Stimulated activated CD4-positive, alpha-beta T cell treated with anti-CD3 and anti-CD28 coated beads, TNF-alpha, amount 100 ng/mL, for 24 hours (primary cell): ENCODE measurements at regions not wholly inside any gene's neighbourhood (a gene's known extent, or its start where the extent isn't known, plus 50 kb on each side); places are given as distances from the start of the nearest gene placed in this dataset.

ENCODE experiments used
- DNase-seq, 3 experiments: peaks; one replicate each; pipeline ENCODE4 v3.0.0-alpha.2; 2020; ENCODE audit warnings: low read depth in 3 of 3

- DNase-seq = no peak
Measured at GRCh38 chr13:99911965-99912566, 59.5 kb downstream of the ZIC5 start.

GRCh38 chr13:99911069-99911964 is 60.2 kb downstream of the ZIC5 start:
- no peak for DNase-seq

DNA sequence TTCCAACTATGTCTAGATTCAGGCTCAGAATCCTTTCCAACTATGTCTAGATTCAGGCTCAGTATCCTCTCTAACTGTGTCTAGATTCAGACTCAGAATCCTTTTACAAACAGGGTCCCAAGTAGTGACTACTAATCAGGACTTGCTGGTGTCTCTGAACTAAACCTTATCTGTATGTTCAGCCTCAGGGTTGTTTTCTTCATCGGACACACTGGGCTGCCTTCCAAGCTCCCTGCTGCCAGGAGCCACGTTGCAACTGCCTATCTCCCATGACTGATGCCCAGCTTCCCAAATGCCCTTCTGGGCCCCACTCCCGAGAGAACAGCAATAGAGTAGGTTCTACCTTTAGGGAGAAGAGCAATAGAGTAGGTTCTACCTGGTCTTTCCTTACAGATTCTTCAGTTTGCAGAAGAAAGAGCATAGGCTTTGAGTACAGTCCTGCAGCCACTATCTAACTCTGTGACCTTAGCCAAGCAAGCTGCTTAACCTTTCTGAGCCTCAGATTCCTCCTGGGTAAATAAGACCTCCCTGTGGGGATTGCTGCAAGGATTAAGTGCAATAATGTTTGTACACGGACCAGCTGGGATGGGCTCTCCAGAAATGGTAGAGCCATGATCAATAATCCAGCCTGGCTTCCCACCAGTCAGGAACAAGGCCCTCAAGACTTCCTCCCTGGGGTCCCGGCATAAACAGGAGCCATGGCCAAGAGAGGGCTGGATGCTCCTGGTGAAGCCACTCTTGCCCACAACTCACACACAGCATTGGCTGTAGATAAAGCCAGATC is 61.5 kb downstream of the ZIC5 start:
- no peak for DNase-seq

DNA sequence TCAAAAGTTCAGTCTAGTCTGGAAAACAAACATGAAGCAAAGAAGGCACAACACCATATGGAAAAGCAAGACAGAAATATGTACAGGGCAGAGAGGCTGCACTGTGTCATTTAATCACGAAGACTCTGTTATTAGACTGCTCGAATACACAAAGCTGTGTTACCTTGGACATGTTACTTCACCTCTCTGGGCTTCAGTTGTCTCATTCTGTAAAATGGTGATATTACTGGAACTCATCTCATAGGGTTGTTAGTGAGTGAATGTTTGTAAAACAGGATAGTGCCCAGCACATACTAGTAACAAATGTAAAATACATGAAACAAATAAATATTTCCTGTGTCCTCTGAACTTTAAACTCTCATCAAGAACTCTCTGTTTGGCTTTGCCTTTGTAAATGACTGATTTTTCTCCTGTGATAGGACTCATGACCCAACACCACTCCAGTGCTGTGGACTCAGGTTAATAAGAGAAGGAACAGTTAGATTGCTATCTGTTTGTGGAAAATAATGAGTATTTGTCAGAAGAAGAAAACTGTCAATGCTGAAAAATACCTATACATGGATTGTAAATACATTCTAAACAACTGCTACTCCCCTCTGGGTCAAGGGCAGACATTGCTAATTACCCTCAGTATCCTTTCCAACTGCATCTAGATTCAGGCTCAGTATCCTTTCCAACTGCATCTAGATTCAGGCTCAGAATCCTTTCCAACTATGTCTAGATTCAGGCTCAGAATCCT is 62.3 kb downstream of the ZIC5 start:
- no peak for DNase-seq

GRCh38 chr13:99908140-99908803 is 63.3 kb downstream of the ZIC5 start:
- no peak for DNase-seq

GRCh38 chr13:99907627-99908026 is 63.9 kb downstream of the ZIC5 start:
- DNase-seq = no peak

- DNase-seq = no peak
Measured at GRCh38 chr13:99907038-99907437, 64.5 kb downstream of the ZIC5 start.

- DNase-seq = no peak
Measured at GRCh38 chr13:99905814-99906213, 65.8 kb downstream of the ZIC5 start.

DNA sequence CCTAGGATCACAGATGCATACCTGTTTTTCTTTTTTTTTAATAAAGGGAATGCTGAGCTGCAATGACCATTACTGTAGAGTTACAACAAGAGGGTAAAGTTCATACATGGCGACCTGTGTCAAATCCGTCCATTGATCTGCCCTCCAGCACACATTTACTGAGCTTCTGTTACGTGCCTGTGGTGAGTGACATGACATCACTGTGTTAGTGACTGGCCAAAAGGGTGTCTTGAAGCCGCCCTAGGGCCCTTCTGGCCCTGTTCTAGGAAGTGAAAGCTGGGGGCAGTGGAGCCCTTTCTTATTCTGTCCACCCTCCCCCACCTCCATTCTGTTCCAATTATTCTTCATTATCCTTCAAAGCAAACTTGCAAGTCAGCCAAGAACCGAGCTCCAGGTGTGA is 66.3 kb downstream of the ZIC5 start:
- DNase-seq = no peak

DNA sequence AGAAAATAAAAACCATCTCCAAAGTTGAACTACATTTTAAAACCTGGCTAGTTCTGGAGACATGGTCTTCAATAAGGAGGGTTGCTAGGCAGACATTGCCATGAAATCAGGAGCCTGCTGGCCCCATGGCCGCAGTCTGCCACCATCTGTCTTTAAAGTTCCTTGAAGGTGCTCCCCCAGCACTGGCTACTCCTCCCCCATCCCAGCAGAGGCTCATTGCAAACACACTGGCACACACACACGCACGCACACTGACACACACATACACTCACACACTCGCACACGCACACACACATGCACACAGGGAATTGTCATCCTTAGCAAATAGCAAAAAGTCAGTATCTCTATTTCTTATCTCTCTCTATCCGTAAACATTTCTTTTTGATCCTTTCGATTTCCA is 68.4 kb downstream of the ZIC5 start:
- DNase-seq = no peak

- no peak for DNase-seq
Measured at GRCh38 chr13:99902657-99903056, 68.9 kb downstream of the ZIC5 start.

DNA sequence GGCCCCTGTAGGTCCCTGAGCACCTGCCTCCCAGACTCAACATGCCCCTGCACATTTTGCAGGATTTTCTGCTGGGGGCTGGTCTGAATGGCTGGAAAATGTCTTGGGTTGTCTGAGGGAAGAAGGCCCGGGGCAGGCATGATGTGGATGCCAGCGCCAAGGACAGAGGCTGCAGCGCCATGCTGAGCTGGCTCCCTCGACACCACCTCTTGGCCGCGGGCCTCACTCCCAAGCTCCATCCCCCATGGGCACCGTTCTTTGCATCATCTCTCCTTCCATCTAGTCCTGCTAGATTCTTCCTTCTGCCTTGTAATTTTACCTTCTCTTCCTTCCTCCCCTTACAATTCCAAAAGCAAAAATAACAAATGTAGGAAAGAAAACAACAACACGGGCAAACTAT is 70.6 kb downstream of the ZIC5 start:
- DNase-seq = no peak

- DNase-seq = no peak
Measured at GRCh38 chr13:99898421-99898820, 73.1 kb downstream of the ZIC5 start.

GRCh38 chr13:99897076-99897440 is 74.5 kb downstream of the ZIC5 start:
- DNase-seq = no peak

DNA sequence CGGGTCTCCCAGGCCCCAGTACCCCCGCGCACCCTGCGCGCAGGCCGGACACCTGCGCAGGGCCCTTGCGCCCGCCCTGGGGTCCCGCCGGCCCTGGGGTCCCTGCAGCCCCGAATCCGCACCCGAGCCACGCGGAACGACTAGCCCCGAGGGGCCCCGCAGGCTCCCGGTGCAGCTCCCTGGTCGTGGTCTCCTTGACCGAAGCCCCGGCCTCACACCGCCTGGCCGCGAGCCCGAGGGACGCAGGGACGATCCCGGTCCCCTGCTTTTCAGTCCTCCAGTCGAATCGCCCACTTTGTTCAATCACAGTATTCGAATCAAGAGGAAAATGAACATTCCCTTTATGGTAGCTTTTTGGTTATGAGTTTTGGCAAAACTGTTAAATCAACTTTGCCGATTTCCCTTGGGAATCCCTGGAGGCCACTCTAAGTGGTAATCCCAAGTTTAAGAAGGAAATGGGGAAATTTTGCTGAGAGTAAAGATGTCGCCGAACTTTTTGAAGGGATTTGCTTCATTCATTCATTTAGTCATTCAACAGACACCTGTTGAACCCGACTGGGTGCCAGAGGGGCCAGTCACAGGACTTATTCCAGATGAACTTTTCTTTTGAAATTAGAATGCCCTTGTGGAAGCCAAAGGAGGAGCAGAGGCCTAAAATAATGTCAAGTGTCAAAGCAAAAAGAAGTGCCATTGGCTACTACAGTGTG is 75.0 kb downstream of the ZIC5 start:
- DNase-seq = no peak

- DNase-seq = no peak
Measured at GRCh38 chr13:99895444-99896368, 75.9 kb downstream of the ZIC5 start.

GRCh38 chr13:99894840-99895443 is 76.6 kb downstream of the ZIC5 start:
- DNase-seq = no peak

DNA sequence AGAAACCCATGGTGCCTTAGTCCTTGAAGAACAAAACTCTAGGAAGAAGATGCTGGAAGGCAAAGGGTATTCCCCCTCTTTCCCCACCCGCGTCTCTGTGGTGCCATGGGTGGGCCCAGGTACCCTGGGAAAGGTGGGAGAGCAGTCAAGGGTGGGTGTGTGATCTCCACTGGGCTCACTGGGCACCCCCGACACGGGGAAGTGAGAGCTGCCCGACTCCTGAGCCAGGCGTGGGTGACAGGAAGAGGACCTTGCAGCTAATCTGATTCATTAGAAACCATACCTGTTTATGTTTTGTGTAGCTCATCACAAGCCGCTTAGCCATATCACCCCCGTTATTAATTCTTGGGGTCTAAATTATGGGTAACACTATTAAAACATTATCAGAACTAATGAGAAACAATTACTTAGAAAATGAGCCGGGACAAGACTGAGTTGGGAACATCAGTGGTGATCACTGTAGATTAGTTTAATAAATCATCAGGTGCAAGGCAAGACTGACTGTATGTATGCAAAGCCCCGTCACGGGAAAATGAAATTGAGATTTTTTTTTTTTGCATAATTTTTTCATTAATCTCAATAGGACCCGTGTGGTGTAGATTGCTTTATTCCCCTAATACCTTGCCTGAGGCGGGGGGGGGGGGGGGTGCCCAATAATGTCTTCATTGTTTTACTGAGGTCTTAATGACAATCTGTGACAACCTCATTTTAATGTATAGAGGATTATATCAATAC is 77.3 kb downstream of the ZIC5 start:
- no peak for DNase-seq

- no peak for DNase-seq
Measured at GRCh38 chr13:99893567-99893966, 78.0 kb downstream of the ZIC5 start.
